H1 (cell line): ENCODE measurements at regions not wholly inside any gene's neighbourhood (a gene's known extent, or its start where the extent isn't known, plus 50 kb on each side); places are given as distances from the start of the nearest gene placed in this dataset.

Experiments
- EP300 ChIP-seq, 2 experiments: IDR thresholded peaks; 1 replicate in 1 of 2; 2 replicates in 1 of 2; pipeline ENCODE4 v1.6.1; 2011 to 2012; ENCODE audit warnings: low read depth in 2 of 2, low read length in 2 of 2, mild to moderate bottlenecking in 2 of 2, borderline replicate concordance in 1 of 2, inconsistent platforms in 1 of 2, moderate library complexity in 1 of 2
- FOSL1 ChIP-seq: IDR thresholded peaks from 2 replicates; pipeline ENCODE4 v1.6.1; 2011; ENCODE audit warnings: mild to moderate bottlenecking, low read depth, low read length, moderate library complexity; ENCODE audit not compliant: insufficient read depth
- POLR2AphosphoS5 ChIP-seq: IDR thresholded peaks from 2 replicates; pipeline ENCODE4 v1.6.1; 2011; ENCODE audit warnings: low read depth, low read length
- RNF2 ChIP-seq: fragments of 200-900, 300-1000 bp; sonication (generic); IDR thresholded peaks from 2 replicates; pipeline ENCODE4 v1.7.1; 2016; ENCODE audit warnings: borderline replicate concordance, low read depth, mild to moderate bottlenecking, antibody characterized with exemption, low read length; ENCODE audit not compliant: poor library complexity, severe bottlenecking; ENCODE audit errors: missing control alignments
- TAF7 ChIP-seq: optimal IDR thresholded peaks from 2 replicates; pipeline ENCODE3; 2011; ENCODE audit warnings: low read depth, mild to moderate bottlenecking, inconsistent platforms, low read length, moderate library complexity, borderline replicate concordance

GRCh38 chr3:55124371-55124770 lies 196.5 kb upstream of the LRTM1 start (continued):
- no peak for TF ChIP-seq FOSL1
- TF ChIP-seq RNF2: no peak
- no peak for TF ChIP-seq EP300 (IDR thresholded peaks at IDR 0.05; ENCODE audit: borderline replicate concordance in 1 of 2, low read depth in 2 of 2, low read length in 2 of 2)
- no peak for TF ChIP-seq TAF7
- TF ChIP-seq POLR2AphosphoS5: no peak
